ENCODE measurements at regions not wholly inside any gene's neighbourhood (a gene's known extent, or its start where the extent isn't known, plus 50 kb on each side); places are given as distances from the start of the nearest gene placed in this dataset.

GRCh38 chr1:177796561-177796960 lies 173.3 kb downstream of the SEC16B start:
- TF ChIP-seq CTCF (IDR thresholded peaks at IDR 0.05) (no peak), POLR2AphosphoS5 (IDR thresholded peaks at IDR 0.05) (no peak), EP300 (IDR thresholded peaks at IDR 0.05) (no peak)
